ENCODE measurements at regions not wholly inside any gene's neighbourhood (a gene's known extent, or its start where the extent isn't known, plus 50 kb on each side); places are given as distances from the start of the nearest gene placed in this dataset.

- Histone ChIP-seq H3K27me3 (ENCODE audit: control insufficient read depth, insufficient read depth, low read length) (no peaks in the 10 kb centered on the region), H3K27ac (ENCODE audit: low read depth, low read length) (no peak overlapping the region), H3K9ac (ENCODE audit: low read length) (no peak overlapping the region), H3K36me3 (ENCODE audit: control insufficient read depth, insufficient read depth, low read length) (no peaks in the 10 kb centered on the region), H3K4me1 (ENCODE audit: control insufficient read depth, insufficient read depth, low read length) (no peaks in the 10 kb centered on the region), H3K9me3 (ENCODE audit: control insufficient read depth, insufficient read depth, low read depth, low read length) (peaks cover 5% of the 10 kb centered on the region; the same call in 1 of the 2 replicates), H3K4me3 (ENCODE audit: low read depth, low read length) (no peak overlapping the region)
Measured at GRCh38 chr4:33226133-33226532, 2506.0 kb downstream of the PCDH7 start.

GRCh38 chr4:33226783-33227182, 2506.6 kb downstream of the PCDH7 start:
- H3K4me3 ChIP-seq (ENCODE audit: low read depth, low read length) = no peak overlapping the region
- H3K27ac ChIP-seq (ENCODE audit: low read depth, low read length) = no peak overlapping the region
- H3K9me3 ChIP-seq (ENCODE audit: control insufficient read depth, insufficient read depth, low read depth, low read length) = peaks cover 5% of the 10 kb centered on the region; the same call in 1 of the 2 replicates
- H3K4me1 ChIP-seq (ENCODE audit: control insufficient read depth, insufficient read depth, low read length) = no peaks in the 10 kb centered on the region
- no peaks in the 10 kb centered on the region for H3K36me3 ChIP-seq (ENCODE audit: control insufficient read depth, insufficient read depth, low read length)
- H3K27me3 ChIP-seq (ENCODE audit: control insufficient read depth, insufficient read depth, low read length) = no peaks in the 10 kb centered on the region
- H3K9ac ChIP-seq (ENCODE audit: low read length) = no peak overlapping the region

GRCh38 chr4:33255094-33255493, 2534.9 kb downstream of the PCDH7 start:
- no peak overlapping the region for H3K9ac ChIP-seq (ENCODE audit: low read length)
- H3K36me3 ChIP-seq (ENCODE audit: control insufficient read depth, insufficient read depth, low read length) = no peaks in the 10 kb centered on the region
- H3K9me3 ChIP-seq (ENCODE audit: control insufficient read depth, insufficient read depth, low read depth, low read length) = no peaks in the 10 kb centered on the region

GRCh38 chr4:33255507-33255906, 2535.3 kb downstream of the PCDH7 start:
- no peaks in the 10 kb centered on the region for H3K27me3 ChIP-seq (ENCODE audit: control insufficient read depth, insufficient read depth, low read length)
- H3K4me3 ChIP-seq (ENCODE audit: low read depth, low read length) = peak overlapping the region; percentile 12; the same call in 1 of the 2 replicates
- no peak overlapping the region for H3K27ac ChIP-seq (ENCODE audit: low read depth, low read length)
- no peaks in the 10 kb centered on the region for H3K9me3 ChIP-seq (ENCODE audit: control insufficient read depth, insufficient read depth, low read depth, low read length)
- no peaks in the 10 kb centered on the region for H3K4me1 ChIP-seq (ENCODE audit: control insufficient read depth, insufficient read depth, low read length)
- no peaks in the 10 kb centered on the region for H3K36me3 ChIP-seq (ENCODE audit: control insufficient read depth, insufficient read depth, low read length)
- no peak overlapping the region for H3K9ac ChIP-seq (ENCODE audit: low read length)

More at GRCh38 chr4:33255094-33255493, 2534.9 kb downstream of the PCDH7 start:
- Histone ChIP-seq H3K4me1 (ENCODE audit: control insufficient read depth, insufficient read depth, low read length) (no peaks in the 10 kb centered on the region), H3K27ac (ENCODE audit: low read depth, low read length) (no peak overlapping the region), H3K4me3 (ENCODE audit: low read depth, low read length) (peak overlapping the region; percentile 12; the same call in 1 of the 2 replicates), H3K27me3 (ENCODE audit: control insufficient read depth, insufficient read depth, low read length) (no peaks in the 10 kb centered on the region)

GRCh38 chr4:33262824-33263223, 2542.7 kb downstream of the PCDH7 start:
- Histone ChIP-seq H3K27ac (ENCODE audit: low read depth, low read length) (no peak overlapping the region), H3K27me3 (ENCODE audit: control insufficient read depth, insufficient read depth, low read length) (no peaks in the 10 kb centered on the region), H3K9me3 (ENCODE audit: control insufficient read depth, insufficient read depth, low read depth, low read length) (no peaks in the 10 kb centered on the region), H3K9ac (ENCODE audit: low read length) (no peak overlapping the region), H3K4me3 (ENCODE audit: low read depth, low read length) (no peak overlapping the region), H3K4me1 (ENCODE audit: control insufficient read depth, insufficient read depth, low read length) (no peaks in the 10 kb centered on the region), H3K36me3 (ENCODE audit: control insufficient read depth, insufficient read depth, low read length) (no peaks in the 10 kb centered on the region)

- H3K4me1 ChIP-seq (ENCODE audit: control insufficient read depth, insufficient read depth, low read length) = no peaks in the 10 kb centered on the region
- H3K27me3 ChIP-seq (ENCODE audit: control insufficient read depth, insufficient read depth, low read length) = no peaks in the 10 kb centered on the region
- no peaks in the 10 kb centered on the region for H3K9me3 ChIP-seq (ENCODE audit: control insufficient read depth, insufficient read depth, low read depth, low read length)
- H3K4me3 ChIP-seq (ENCODE audit: low read depth, low read length) = no peak overlapping the region
- H3K27ac ChIP-seq (ENCODE audit: low read depth, low read length) = no peak overlapping the region
- no peaks in the 10 kb centered on the region for H3K36me3 ChIP-seq (ENCODE audit: control insufficient read depth, insufficient read depth, low read length)
- no peak overlapping the region for H3K9ac ChIP-seq (ENCODE audit: low read length)
Measured at GRCh38 chr4:33268776-33269175, 2548.6 kb downstream of the PCDH7 start.

GRCh38 chr4:33270403-33270802, 2550.2 kb downstream of the PCDH7 start:
- H3K27ac ChIP-seq (ENCODE audit: low read depth, low read length) = no peak overlapping the region
- no peaks in the 10 kb centered on the region for H3K36me3 ChIP-seq (ENCODE audit: control insufficient read depth, insufficient read depth, low read length)
- H3K4me3 ChIP-seq (ENCODE audit: low read depth, low read length) = no peak overlapping the region
- H3K27me3 ChIP-seq (ENCODE audit: control insufficient read depth, insufficient read depth, low read length) = no peaks in the 10 kb centered on the region
- H3K9ac ChIP-seq (ENCODE audit: low read length) = no peak overlapping the region
- no peaks in the 10 kb centered on the region for H3K9me3 ChIP-seq (ENCODE audit: control insufficient read depth, insufficient read depth, low read depth, low read length)
- no peaks in the 10 kb centered on the region for H3K4me1 ChIP-seq (ENCODE audit: control insufficient read depth, insufficient read depth, low read length)

GRCh38 chr4:33272722-33273121, 2552.6 kb downstream of the PCDH7 start:
- H3K9ac ChIP-seq (ENCODE audit: low read length) = no peak overlapping the region
- no peak overlapping the region for H3K27ac ChIP-seq (ENCODE audit: low read depth, low read length)
- H3K4me1 ChIP-seq (ENCODE audit: control insufficient read depth, insufficient read depth, low read length) = no peaks in the 10 kb centered on the region
- H3K27me3 ChIP-seq (ENCODE audit: control insufficient read depth, insufficient read depth, low read length) = no peaks in the 10 kb centered on the region
- no peaks in the 10 kb centered on the region for H3K9me3 ChIP-seq (ENCODE audit: control insufficient read depth, insufficient read depth, low read depth, low read length)
- no peaks in the 10 kb centered on the region for H3K36me3 ChIP-seq (ENCODE audit: control insufficient read depth, insufficient read depth, low read length)
- no peak overlapping the region for H3K4me3 ChIP-seq (ENCODE audit: low read depth, low read length)

- Histone ChIP-seq H3K4me3 (ENCODE audit: low read depth, low read length) (no peak overlapping the region), H3K36me3 (ENCODE audit: control insufficient read depth, insufficient read depth, low read length) (no peaks in the 10 kb centered on the region), H3K4me1 (ENCODE audit: control insufficient read depth, insufficient read depth, low read length) (no peaks in the 10 kb centered on the region), H3K27me3 (ENCODE audit: control insufficient read depth, insufficient read depth, low read length) (no peaks in the 10 kb centered on the region), H3K9me3 (ENCODE audit: control insufficient read depth, insufficient read depth, low read depth, low read length) (no peaks in the 10 kb centered on the region), H3K9ac (ENCODE audit: low read length) (no peak overlapping the region), H3K27ac (ENCODE audit: low read depth, low read length) (no peak overlapping the region)
Measured at GRCh38 chr4:33283818-33284217, 2563.6 kb downstream of the PCDH7 start.

- no peak overlapping the region for H3K4me3 ChIP-seq (ENCODE audit: low read depth, low read length)
- no peak overlapping the region for H3K27ac ChIP-seq (ENCODE audit: low read depth, low read length)
- peaks cover 6% of the 10 kb centered on the region for H3K4me1 ChIP-seq (ENCODE audit: control insufficient read depth, insufficient read depth, low read length)
Measured at GRCh38 chr4:33296876-33297455, 2576.8 kb downstream of the PCDH7 start.

GRCh38 chr4:33302321-33302720, 2582.2 kb downstream of the PCDH7 start:
- Histone ChIP-seq H3K27ac (ENCODE audit: low read depth, low read length) (no peak overlapping the region), H3K4me1 (ENCODE audit: control insufficient read depth, insufficient read depth, low read length) (peaks cover 1% of the 10 kb centered on the region; the same call in 1 of the 2 replicates), H3K9ac (ENCODE audit: low read length) (no peak overlapping the region), H3K4me3 (ENCODE audit: low read depth, low read length) (no peak overlapping the region), H3K9me3 (ENCODE audit: control insufficient read depth, insufficient read depth, low read depth, low read length) (0 out of 2 replicates have a peak, but pooled peaks cover 2% of the 10 kb centered on the region), H3K27me3 (ENCODE audit: control insufficient read depth, insufficient read depth, low read length) (no peaks in the 10 kb centered on the region), H3K36me3 (ENCODE audit: control insufficient read depth, insufficient read depth, low read length) (no peaks in the 10 kb centered on the region)

More at GRCh38 chr4:33296876-33297455, 2576.8 kb downstream of the PCDH7 start:
- Histone ChIP-seq H3K36me3 (ENCODE audit: control insufficient read depth, insufficient read depth, low read length) (no peaks in the 10 kb centered on the region), H3K27me3 (ENCODE audit: control insufficient read depth, insufficient read depth, low read length) (no peaks in the 10 kb centered on the region), H3K9ac (ENCODE audit: low read length) (no peak overlapping the region), H3K9me3 (ENCODE audit: control insufficient read depth, insufficient read depth, low read depth, low read length) (no peaks in the 10 kb centered on the region)
